H9 (cell line): ENCODE measurements at regions not wholly inside any gene's neighbourhood (a gene's known extent, or its start where the extent isn't known, plus 50 kb on each side); places are given as distances from the start of the nearest gene placed in this dataset.

Source experiments
- DNase-seq: peaks from one replicate; pipeline ENCODE4 v3.0.0-alpha.2; 2017
- H2AFZ ChIP-seq: one replicate; pipeline ENCODE4 v1.6.1; 2013; ENCODE audit warnings: mild to moderate bottlenecking, low read length, control low read depth, moderate library complexity
- H2AK5ac ChIP-seq: 2 replicates; pipeline ENCODE4 v1.6.1; 2013; ENCODE audit warnings: low read length, control low read depth, mixed read lengths; ENCODE audit not compliant: insufficient read length
- H2BK120ac ChIP-seq: one replicate; pipeline ENCODE4 v1.6.1; 2013; ENCODE audit warnings: low read depth, mild to moderate bottlenecking, low read length, control low read depth, inconsistent platforms; ENCODE audit not compliant: poor library complexity, severe bottlenecking
- H2BK12ac ChIP-seq: 2 replicates; pipeline ENCODE4 v1.6.1; 2013; ENCODE audit warnings: low read length, control low read depth, mixed read lengths, low read depth; ENCODE audit not compliant: insufficient read length
- H2BK15ac ChIP-seq: 2 replicates; pipeline ENCODE4 v1.6.1; 2013; ENCODE audit warnings: low read depth, low read length, control low read depth
- H2BK20ac ChIP-seq: one replicate; pipeline ENCODE4 v1.6.1; 2013; ENCODE audit warnings: low read depth, mild to moderate bottlenecking, low read length, control low read depth, inconsistent platforms; ENCODE audit not compliant: poor library complexity, severe bottlenecking
- H2BK5ac ChIP-seq: 2 replicates; pipeline ENCODE4 v1.6.1; 2013; ENCODE audit warnings: low read length, control low read depth, mixed read lengths; ENCODE audit not compliant: insufficient read length
- H3K14ac ChIP-seq: 2 replicates; pipeline ENCODE4 v1.6.1; 2013; ENCODE audit warnings: low read length, control low read depth; ENCODE audit not compliant: insufficient read depth
- H3K18ac ChIP-seq: 2 replicates; pipeline ENCODE4 v1.6.1; 2013; ENCODE audit warnings: low read depth, mild to moderate bottlenecking, mixed read lengths, low read length, control low read depth; ENCODE audit not compliant: insufficient read length
- H3K23ac ChIP-seq: 2 replicates; pipeline ENCODE4 v1.6.1; 2013; ENCODE audit warnings: low read length, control low read depth, mixed read lengths, low read depth; ENCODE audit not compliant: insufficient read length
- H3K23me2 ChIP-seq: 2 replicates; pipeline ENCODE4 v1.6.1; 2013; ENCODE audit warnings: low read depth, mild to moderate bottlenecking, mixed read lengths, low read length, control low read depth; ENCODE audit not compliant: insufficient read length, poor library complexity, severe bottlenecking
- H3K27ac ChIP-seq: 2 replicates; pipeline ENCODE4 v1.5.1; 2013; ENCODE audit warnings: low read length, control low read depth, mixed read lengths, low read depth; ENCODE audit not compliant: insufficient read length
- H3K27me3 ChIP-seq: 2 replicates; pipeline ENCODE4 v1.6.1; 2013; ENCODE audit warnings: low read length, control low read depth, inconsistent platforms; ENCODE audit not compliant: insufficient read depth
- H3K4ac ChIP-seq: 2 replicates; pipeline ENCODE4 v1.6.1; 2013; ENCODE audit warnings: low read depth, mild to moderate bottlenecking, control low read depth, inconsistent platforms, low read length, moderate library complexity
- H3K4me1 ChIP-seq: 2 replicates; pipeline ENCODE4 v1.6.1; 2013; ENCODE audit warnings: low read length, control low read depth, inconsistent platforms; ENCODE audit not compliant: insufficient read depth
- H3K4me2 ChIP-seq: 2 replicates; pipeline ENCODE4 v1.6.1; 2013; ENCODE audit warnings: low read length, control low read depth, mixed read lengths; ENCODE audit not compliant: insufficient read length, insufficient read depth
- H3K56ac ChIP-seq: 2 replicates; pipeline ENCODE4 v1.6.1; 2013; ENCODE audit warnings: low read depth, mild to moderate bottlenecking, mixed read lengths, low read length, control low read depth; ENCODE audit not compliant: insufficient read length
- H3K79me1 ChIP-seq: 2 replicates; pipeline ENCODE4 v1.6.1; 2013; ENCODE audit warnings: low read depth, mild to moderate bottlenecking, moderate library complexity, low read length, control low read depth, inconsistent platforms; ENCODE audit not compliant: insufficient read depth, poor library complexity, severe bottlenecking
- H3K79me2 ChIP-seq: 2 replicates; pipeline ENCODE4 v1.6.1; 2013; ENCODE audit warnings: low read length, control low read depth, inconsistent platforms; ENCODE audit not compliant: insufficient read depth
- H3K9ac ChIP-seq: 2 replicates; pipeline ENCODE4 v1.6.1; 2013; ENCODE audit warnings: low read length, control low read depth, mixed read lengths; ENCODE audit not compliant: insufficient read length; ENCODE audit errors: extremely low read depth
- H3K9me3 ChIP-seq: one replicate; pipeline ENCODE4 v1.6.1; 2013; ENCODE audit warnings: low read depth, low read length, inconsistent platforms; ENCODE audit not compliant: control insufficient read depth
- H3T11ph ChIP-seq: one replicate; pipeline ENCODE4 v1.6.1; 2013; ENCODE audit warnings: mild to moderate bottlenecking, low read length, control low read depth, inconsistent platforms
- H4K20me1 ChIP-seq: one replicate; pipeline ENCODE4 v1.6.1; 2013; ENCODE audit not compliant: control insufficient read depth, insufficient read length, insufficient read depth
- H4K5ac ChIP-seq: 2 replicates; pipeline ENCODE4 v1.6.1; 2013; ENCODE audit warnings: low read depth, mild to moderate bottlenecking, mixed read lengths, low read length, control low read depth; ENCODE audit not compliant: insufficient read length
- H4K8ac ChIP-seq: replicated peaks from 2 replicates; pipeline ENCODE4 v1.6.1; 2013; ENCODE audit warnings: low read length, control low read depth, mixed read lengths, low read depth; ENCODE audit not compliant: insufficient read length
- H4K91ac ChIP-seq: 2 replicates; pipeline ENCODE4 v1.6.1; 2013; ENCODE audit warnings: low read depth, mild to moderate bottlenecking, moderate library complexity, mixed read lengths, low read length, control low read depth; ENCODE audit not compliant: insufficient read length
- H3K27ac Mint-ChIP-seq, 3 experiments: 2 replicates in 2 of 3; 3 replicates in 1 of 3; pipeline ENCODE4 v1.8.0; 2020 to 2021; ENCODE audit warnings: mixed read lengths in 3 of 3, mild to moderate bottlenecking in 1 of 3, moderate library complexity in 1 of 3
- H3K27me3 Mint-ChIP-seq: 2 replicates; pipeline ENCODE4 v1.8.0; 2021; ENCODE audit warnings: low read depth, mild to moderate bottlenecking, moderate library complexity, mixed read lengths
- H3K36me3 Mint-ChIP-seq, 3 experiments: 2 replicates in 2 of 3; 3 replicates in 1 of 3; pipeline ENCODE4 v1.8.0; 2020 to 2021; ENCODE audit warnings: low read depth in 3 of 3, mixed read lengths in 3 of 3; ENCODE audit not compliant: insufficient read depth in 1 of 3
- H3K4me1 Mint-ChIP-seq, 2 experiments: 2 replicates each; pipeline ENCODE4 v1.8.0; 2020; ENCODE audit warnings: mixed read lengths in 2 of 2
- H3K4me3 Mint-ChIP-seq, 2 experiments: 2 replicates in 1 of 2; 3 replicates in 1 of 2; pipeline ENCODE4 v1.8.0; 2020 to 2021; ENCODE audit warnings: mild to moderate bottlenecking in 2 of 2, mixed read lengths in 2 of 2, moderate library complexity in 1 of 2
- H3K9me3 Mint-ChIP-seq, 2 experiments: 2 replicates in 1 of 2; 3 replicates in 1 of 2; pipeline ENCODE4 v1.8.0; 2020; ENCODE audit warnings: mild to moderate bottlenecking in 2 of 2, mixed read lengths in 2 of 2, moderate library complexity in 1 of 2
- CTCF ChIP-seq: fragments of 200-600 bp; sonication (generic); conservative IDR thresholded peaks from 3 replicates; pipeline ENCODE4 v1.8.0; 2021; ENCODE audit warnings: antibody characterized with exemption, mild to moderate bottlenecking
- WGBS: extraction: QIAGEN DNeasy Blood & Tissue Kit; methylation state at CpG from one replicate; pipeline ENCODE4 v1.1.7; 2013; ENCODE audit warnings: missing lambda C conversion rate, low lambda C conversion rate, mixed read lengths; ENCODE audit not compliant: insufficient read length; ENCODE audit errors: extremely low coverage; 5-methylcytosine and 5-hydroxymethylcytosine counted together

- H4K5ac ChIP-seq: no peak overlapping the region
- no peaks in the 10 kb centered on the region for H3K9me3 ChIP-seq
- DNase-seq: no peak
- no peak overlapping the region for H2BK20ac ChIP-seq
- no peak overlapping the region for H3K9ac ChIP-seq
- no peaks in the 10 kb centered on the region for H3K79me1 ChIP-seq
- TF ChIP-seq CTCF: no peak
- H3K79me2 ChIP-seq: no peaks in the 10 kb centered on the region
- H2BK15ac ChIP-seq: no peak overlapping the region
- Mint-ChIP-seq H3K4me3 (no peak overlapping the region; a peak in 1 of 5 replicates), H3K27me3 (peaks cover 4% of the 10 kb centered on the region), H3K9me3 (peaks cover 8 to 12% of the 10 kb centered on the region in 2 experiments), H3K36me3 (peaks cover 0 to 12% (median 3%) of the 10 kb centered on the region in 3 experiments; a peak in 3 of 7 replicates), H3K4me1 (no peaks in the 10 kb centered on the region), H3K27ac (no peak overlapping the region)
- H2BK12ac ChIP-seq: no peak overlapping the region
- no peaks in the 10 kb centered on the region for H3K4me1 ChIP-seq
- WGBS: no CpG with 5 or more reads among the region's 1 CpG
- no peak overlapping the region for H4K91ac ChIP-seq
- H3K27ac ChIP-seq: no peak overlapping the region
- H3K4me2 ChIP-seq: no peak overlapping the region
- no peak overlapping the region for H2BK5ac ChIP-seq
- H2AFZ ChIP-seq: no peak overlapping the region
- H3T11ph ChIP-seq: no peak overlapping the region
- H4K20me1 ChIP-seq: no peaks in the 10 kb centered on the region
- H3K23me2 ChIP-seq: no peaks in the 10 kb centered on the region
- no peak overlapping the region for H3K14ac ChIP-seq
- H3K56ac ChIP-seq: no peak overlapping the region
- no peak overlapping the region for H4K8ac ChIP-seq
- no peaks in the 10 kb centered on the region for H3K27me3 ChIP-seq
- no peak overlapping the region for H3K18ac ChIP-seq
- H3K4ac ChIP-seq: no peak overlapping the region
- no peak overlapping the region for H2BK120ac ChIP-seq
- H3K23ac ChIP-seq: no peak overlapping the region
- no peak overlapping the region for H2AK5ac ChIP-seq
Observed at GRCh38 chr10:128594688-128595087, 468.5 kb upstream of the MKI67 start.
